Fibroblast of villous mesenchyme (primary cell): ENCODE measurements at regions not wholly inside any gene's neighbourhood (a gene's known extent, or its start where the extent isn't known, plus 50 kb on each side); places are given as distances from the start of the nearest gene placed in this dataset.

ENCODE experiments used
- DNase-seq: peaks from one replicate; pipeline ENCODE4 v3.0.0-alpha.2; 2010; ENCODE audit warnings: low read depth
- H3K4me3 ChIP-seq: 2 replicates; pipeline ENCODE4 v1.5.1; 2011; ENCODE audit warnings: low read depth, mild to moderate bottlenecking, low read length
- CTCF ChIP-seq: IDR thresholded peaks from 2 replicates; pipeline ENCODE4 v1.5.1; 2012; ENCODE audit warnings: low read depth, mild to moderate bottlenecking, low read length; ENCODE audit not compliant: insufficient read depth

- no peak for DNase-seq
- H3K4me3 ChIP-seq: no peak overlapping the region
- no peak for TF ChIP-seq CTCF
These were observed 257.3 kb downstream of the SOD2 start for GRCh38 chr6:159435701-159436100.

- H3K4me3 ChIP-seq: no peak overlapping the region
- DNase-seq: no peak
- no peak for TF ChIP-seq CTCF
These were observed 258.6 kb downstream of the SOD2 start for GRCh38 chr6:159434410-159434809.

GRCh38 chr6:159433550-159433949 lies 259.5 kb downstream of the SOD2 start:
- DNase-seq: no peak
- TF ChIP-seq CTCF: no peak

GRCh38 chr6:159431750-159432149 lies 261.3 kb downstream of the SOD2 start:
- no peak overlapping the region for H3K4me3 ChIP-seq
- no peak for TF ChIP-seq CTCF
- DNase-seq: no peak

More at GRCh38 chr6:159433550-159433949, 259.5 kb downstream of the SOD2 start:
- no peak overlapping the region for H3K4me3 ChIP-seq

- no peak for DNase-seq
- TF ChIP-seq CTCF: no peak
These were observed 261.1 kb downstream of the FNDC1 start for GRCh38 chr6:159430323-159430722.

GRCh38 chr6:159429433-159429832 lies 260.2 kb downstream of the FNDC1 start:
- no peak for TF ChIP-seq CTCF
- no peak for DNase-seq
- no peak overlapping the region for H3K4me3 ChIP-seq

More at GRCh38 chr6:159430323-159430722, 261.1 kb downstream of the FNDC1 start:
- H3K4me3 ChIP-seq: no peak overlapping the region

- H3K4me3 ChIP-seq: no peak overlapping the region
- no peak for TF ChIP-seq CTCF
- no peak for DNase-seq
These were observed 258.6 kb downstream of the FNDC1 start for GRCh38 chr6:159427771-159428170.
